ENCODE measurements at regions not wholly inside any gene's neighbourhood (a gene's known extent, or its start where the extent isn't known, plus 50 kb on each side); places are given as distances from the start of the nearest gene placed in this dataset.

- DNase-seq, result no peak
Measured at GRCh38 chr7:47690902-47691558, 109.1 kb upstream of the TNS3 start.

- DNase-seq, result no peak
Measured at GRCh38 chr7:47689558-47689957, 107.6 kb upstream of the TNS3 start.

- no peak for DNase-seq
Measured at GRCh38 chr7:47688311-47689100, 106.6 kb upstream of the TNS3 start.

- no peak for DNase-seq
Measured at GRCh38 chr7:47685712-47686376, 103.9 kb upstream of the TNS3 start.

- no peak for DNase-seq
Measured at GRCh38 chr7:47685151-47685550, 103.2 kb upstream of the TNS3 start.

- DNase-seq, result no peak
Measured at GRCh38 chr7:47684728-47685127, 102.8 kb upstream of the TNS3 start.

GRCh38 chr7:47683485-47683898 lies 101.6 kb upstream of the TNS3 start:
- no peak for DNase-seq

- DNase-seq, result no peak
Measured at GRCh38 chr7:47682874-47683273, 101.0 kb upstream of the TNS3 start.

- DNase-seq, result no peak
Measured at GRCh38 chr7:47681249-47681810, 99.4 kb upstream of the TNS3 start.

GRCh38 chr7:47678641-47679380 lies 96.9 kb upstream of the TNS3 start:
- no peak for DNase-seq

GRCh38 chr7:47677664-47678063 lies 95.8 kb upstream of the TNS3 start:
- no peak for DNase-seq

- DNase-seq, result no peak
Measured at GRCh38 chr7:47677093-47677492, 95.2 kb upstream of the TNS3 start.

GRCh38 chr7:47672977-47673381 lies 91.1 kb upstream of the TNS3 start:
- DNase-seq, result no peak

- no peak for DNase-seq
Measured at GRCh38 chr7:47672271-47672791, 90.4 kb upstream of the TNS3 start.

- no peak for DNase-seq
Measured at GRCh38 chr7:47671358-47671757, 89.4 kb upstream of the TNS3 start.

- no peak for DNase-seq
Measured at GRCh38 chr7:47670729-47671128, 88.8 kb upstream of the TNS3 start.

GRCh38 chr7:47669901-47670384 lies 88.0 kb upstream of the TNS3 start:
- no peak for DNase-seq

- DNase-seq, result no peak
Measured at GRCh38 chr7:47669178-47669891, 87.4 kb upstream of the TNS3 start.

GRCh38 chr7:47666164-47666862 lies 84.4 kb upstream of the TNS3 start:
- DNase-seq, result no peak

GRCh38 chr7:47664650-47665195 lies 82.8 kb upstream of the TNS3 start:
- no peak for DNase-seq

GRCh38 chr7:47663851-47664250 lies 81.9 kb upstream of the TNS3 start:
- DNase-seq, result no peak

Measured in NCI-H1105 (cell line).